Mesenchymal stem cell (in vitro differentiated cells and primary cell): ENCODE measurements at regions not wholly inside any gene's neighbourhood (a gene's known extent, or its start where the extent isn't known, plus 50 kb on each side); places are given as distances from the start of the nearest gene placed in this dataset.

Experiments
- DNase-seq: peaks from one replicate; pipeline ENCODE4 v3.0.0-alpha.2; 2013
- H2AFZ ChIP-seq: one replicate; pipeline ENCODE4 v1.6.1; 2013; ENCODE audit warnings: low read depth, mild to moderate bottlenecking, control low read depth, inconsistent platforms, low read length, moderate library complexity
- H2AK5ac ChIP-seq: 2 replicates; pipeline ENCODE4 v1.6.1; 2013; ENCODE audit warnings: low read length, moderate library complexity, mild to moderate bottlenecking, inconsistent platforms; ENCODE audit not compliant: severe bottlenecking
- H2BK120ac ChIP-seq: one replicate; pipeline ENCODE4 v1.6.1; 2013; ENCODE audit warnings: low read depth, mild to moderate bottlenecking, inconsistent platforms, low read length, moderate library complexity
- H2BK12ac ChIP-seq, 2 experiments: one replicate each; pipeline ENCODE4 v1.6.1; 2013; ENCODE audit warnings: inconsistent platforms in 2 of 2, low read length in 2 of 2, mild to moderate bottlenecking in 2 of 2, moderate library complexity in 2 of 2, control low read depth in 1 of 2
- H2BK15ac ChIP-seq: one replicate; pipeline ENCODE4 v1.6.1; 2013; ENCODE audit warnings: mild to moderate bottlenecking, low read depth, inconsistent platforms; ENCODE audit not compliant: poor library complexity, severe bottlenecking
- H2BK5ac ChIP-seq: 2 replicates; pipeline ENCODE4 v1.6.1; 2013; ENCODE audit warnings: low read depth, mild to moderate bottlenecking, low read length, control low read depth, inconsistent platforms; ENCODE audit not compliant: poor library complexity, severe bottlenecking
- H3K14ac ChIP-seq, 2 experiments: one replicate each; pipeline ENCODE4 v1.6.1; 2013; ENCODE audit warnings: inconsistent platforms in 2 of 2, low read length in 2 of 2, control low read depth in 1 of 2, mild to moderate bottlenecking in 1 of 2, moderate library complexity in 1 of 2
- H3K18ac ChIP-seq, 2 experiments: one replicate each; pipeline ENCODE4 v1.6.1; 2013; ENCODE audit warnings: inconsistent platforms in 2 of 2, low read length in 2 of 2, control low read depth in 1 of 2, low read depth in 1 of 2, mild to moderate bottlenecking in 1 of 2
- H3K23ac ChIP-seq, 2 experiments: one replicate each; pipeline ENCODE4 v1.6.1; 2013; ENCODE audit warnings: inconsistent platforms in 2 of 2, low read length in 2 of 2, mild to moderate bottlenecking in 2 of 2, moderate library complexity in 2 of 2, control low read depth in 1 of 2
- H3K27ac ChIP-seq: 2 replicates; pipeline ENCODE4 v1.5.1; 2013; ENCODE audit warnings: mild to moderate bottlenecking, moderate library complexity, low read length, control low read depth, inconsistent platforms; ENCODE audit not compliant: poor library complexity, severe bottlenecking
- H3K27me3 ChIP-seq, 2 experiments: 2 replicates each; pipeline versions ENCODE4 v1.6.1 to v1.7.0; 2013; ENCODE audit warnings: low read length in 2 of 2, mild to moderate bottlenecking in 2 of 2, moderate library complexity in 2 of 2, control low read depth in 1 of 2, inconsistent platforms in 1 of 2; ENCODE audit not compliant: control insufficient read depth in 1 of 2, insufficient read depth in 1 of 2
- H3K36me3 ChIP-seq, 2 experiments: 2 replicates each; pipeline versions ENCODE4 v1.6.1 to v1.7.0; 2013; ENCODE audit warnings: low read length in 2 of 2, control low read depth in 1 of 2, inconsistent platforms in 1 of 2, low read depth in 1 of 2, mild to moderate bottlenecking in 1 of 2; ENCODE audit not compliant: insufficient read depth in 2 of 2, control insufficient read depth in 1 of 2
- H3K4ac ChIP-seq, 2 experiments: one replicate each; pipeline ENCODE4 v1.6.1; 2013; ENCODE audit warnings: inconsistent platforms in 2 of 2, low read length in 2 of 2, mild to moderate bottlenecking in 2 of 2, moderate library complexity in 2 of 2, control low read depth in 1 of 2, low read depth in 1 of 2
- H3K4me1 ChIP-seq: 2 replicates; pipeline ENCODE4 v1.6.1; 2013; ENCODE audit warnings: low read depth, low read length, control low read depth; ENCODE audit not compliant: control insufficient read depth, insufficient read depth
- H3K4me2 ChIP-seq: 2 replicates; pipeline ENCODE4 v1.6.1; 2013; ENCODE audit warnings: low read length, mild to moderate bottlenecking, inconsistent platforms; ENCODE audit not compliant: poor library complexity, severe bottlenecking
- H3K4me3 ChIP-seq, 2 experiments: 2 replicates each; pipeline versions ENCODE4 v1.5.1 to v1.7.0; 2013; ENCODE audit warnings: low read length in 2 of 2, mild to moderate bottlenecking in 2 of 2, control low read depth in 1 of 2, low read depth in 1 of 2; ENCODE audit not compliant: insufficient read depth in 1 of 2
- H3K79me1 ChIP-seq: replicated peaks from 2 replicates; pipeline ENCODE4 v1.6.1; 2013; ENCODE audit warnings: mild to moderate bottlenecking, control low read depth, low read length, inconsistent platforms; ENCODE audit not compliant: poor library complexity, severe bottlenecking
- H3K9ac ChIP-seq: 2 replicates; pipeline ENCODE4 v1.7.0; 2013; ENCODE audit warnings: mild to moderate bottlenecking, low read length, moderate library complexity
- H3K9me3 ChIP-seq: 2 replicates; pipeline ENCODE4 v1.7.0; 2013; ENCODE audit warnings: mild to moderate bottlenecking, low read length; ENCODE audit not compliant: control insufficient read depth
- H4K8ac ChIP-seq: one replicate; pipeline ENCODE4 v1.6.1; 2013; ENCODE audit warnings: inconsistent platforms, mild to moderate bottlenecking, low read length, moderate library complexity
- H4K91ac ChIP-seq: one replicate; pipeline ENCODE4 v1.6.1; 2013; ENCODE audit warnings: mild to moderate bottlenecking, low read length, inconsistent platforms
- WGBS: methylation state at CpG from one replicate; pipeline ENCODE4 v1.1.7; 2013; ENCODE audit warnings: mixed read lengths; 5-methylcytosine and 5-hydroxymethylcytosine counted together

DNA sequence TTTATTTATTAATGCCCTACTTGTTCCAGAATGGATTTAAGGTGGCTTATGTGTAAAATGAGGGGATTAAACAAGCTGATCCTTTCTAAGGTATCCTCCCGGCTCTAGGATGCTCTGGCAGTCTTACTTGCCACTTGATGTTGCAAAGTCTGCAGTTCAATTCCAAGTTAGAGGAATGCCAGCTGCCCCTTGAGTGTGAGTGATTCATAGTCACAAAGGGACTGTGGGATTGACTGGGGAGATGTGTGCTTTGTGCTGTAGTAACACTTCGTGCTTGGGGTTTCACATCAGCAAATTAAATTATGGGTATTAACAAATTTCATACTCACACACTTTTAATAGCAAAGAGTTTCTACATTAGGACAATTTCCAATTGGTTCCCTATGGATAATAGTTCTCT is 550.8 kb upstream of the CADM1 start:
- Histone ChIP-seq H3K4me3 (no peak overlapping the region), H2BK120ac (no peak overlapping the region), H2AK5ac (no peak overlapping the region)

DNA sequence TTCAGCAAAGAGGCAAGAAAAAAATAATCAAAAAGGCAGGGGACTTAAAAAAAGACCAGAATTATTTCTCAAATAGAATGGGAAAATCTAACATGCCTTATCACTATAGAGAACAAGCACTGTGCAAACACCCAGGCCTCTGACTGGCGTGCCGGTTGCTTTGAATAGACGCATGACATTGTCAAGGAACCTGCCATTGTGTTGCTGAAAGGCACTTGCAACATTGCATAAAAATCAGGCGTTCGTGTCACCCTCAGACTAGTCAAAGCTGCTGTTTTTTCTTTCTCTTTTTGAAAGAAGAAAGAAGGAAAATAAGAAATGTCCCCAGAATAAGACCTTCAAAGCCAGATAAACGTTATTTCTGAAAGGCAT is 549.3 kb upstream of the CADM1 start:
- no peak overlapping the region for H3K27ac ChIP-seq
- no peak overlapping the region for H3K9ac ChIP-seq
- H2BK5ac ChIP-seq = no peak overlapping the region
- H2BK12ac ChIP-seq = no peak overlapping the region
- H2BK120ac ChIP-seq = no peak overlapping the region
- no peak overlapping the region for H3K14ac ChIP-seq
- H3K79me1 ChIP-seq = no peaks in the 10 kb centered on the region
- H2BK15ac ChIP-seq = no peak overlapping the region
- peaks cover 10 to 65% of the 10 kb centered on the region in 2 experiments for H3K27me3 ChIP-seq
- no peak overlapping the region for H4K91ac ChIP-seq
- 60% methylated on average over 6 of the region's 6 CpGs for WGBS
- H3K4ac ChIP-seq = no peak overlapping the region
- no peaks in the 10 kb centered on the region for H3K36me3 ChIP-seq
- no peak overlapping the region for H2AK5ac ChIP-seq
- H3K23ac ChIP-seq = no peak overlapping the region
- no peak overlapping the region for H3K18ac ChIP-seq
- no peak overlapping the region for H2AFZ ChIP-seq
- H3K4me3 ChIP-seq = no peak overlapping the region
- no peak overlapping the region for H4K8ac ChIP-seq
- no peak overlapping the region for H3K4me2 ChIP-seq
- peaks cover 3% of the 10 kb centered on the region for H3K9me3 ChIP-seq
- DNase-seq = no peak
- H3K4me1 ChIP-seq = no peaks in the 10 kb centered on the region

More for the DNA sequence above, 550.8 kb upstream of the CADM1 start:
- H3K9ac ChIP-seq = no peak overlapping the region
- no peak overlapping the region for H2BK12ac ChIP-seq
- no peak for DNase-seq
- H3K36me3 ChIP-seq = no peaks in the 10 kb centered on the region
- no peak overlapping the region for H3K4ac ChIP-seq
- no peak overlapping the region for H3K23ac ChIP-seq
- H3K27ac ChIP-seq = no peak overlapping the region
- H3K4me2 ChIP-seq = no peak overlapping the region
- H3K18ac ChIP-seq = no peak overlapping the region
- H2BK5ac ChIP-seq = no peak overlapping the region
- H4K91ac ChIP-seq = no peak overlapping the region
- no peak overlapping the region for H2BK15ac ChIP-seq
- no peak overlapping the region for H4K8ac ChIP-seq
- no peak overlapping the region for H3K14ac ChIP-seq
- 90% methylated on average over 1 of the region's 2 CpGs for WGBS
- peaks cover 3% of the 10 kb centered on the region for H3K9me3 ChIP-seq
- no peak overlapping the region for H2AFZ ChIP-seq
- no peaks in the 10 kb centered on the region for H3K4me1 ChIP-seq
- H3K27me3 ChIP-seq = peaks cover 14 to 72% of the 10 kb centered on the region in 2 experiments
- H3K79me1 ChIP-seq = no peaks in the 10 kb centered on the region

DNA sequence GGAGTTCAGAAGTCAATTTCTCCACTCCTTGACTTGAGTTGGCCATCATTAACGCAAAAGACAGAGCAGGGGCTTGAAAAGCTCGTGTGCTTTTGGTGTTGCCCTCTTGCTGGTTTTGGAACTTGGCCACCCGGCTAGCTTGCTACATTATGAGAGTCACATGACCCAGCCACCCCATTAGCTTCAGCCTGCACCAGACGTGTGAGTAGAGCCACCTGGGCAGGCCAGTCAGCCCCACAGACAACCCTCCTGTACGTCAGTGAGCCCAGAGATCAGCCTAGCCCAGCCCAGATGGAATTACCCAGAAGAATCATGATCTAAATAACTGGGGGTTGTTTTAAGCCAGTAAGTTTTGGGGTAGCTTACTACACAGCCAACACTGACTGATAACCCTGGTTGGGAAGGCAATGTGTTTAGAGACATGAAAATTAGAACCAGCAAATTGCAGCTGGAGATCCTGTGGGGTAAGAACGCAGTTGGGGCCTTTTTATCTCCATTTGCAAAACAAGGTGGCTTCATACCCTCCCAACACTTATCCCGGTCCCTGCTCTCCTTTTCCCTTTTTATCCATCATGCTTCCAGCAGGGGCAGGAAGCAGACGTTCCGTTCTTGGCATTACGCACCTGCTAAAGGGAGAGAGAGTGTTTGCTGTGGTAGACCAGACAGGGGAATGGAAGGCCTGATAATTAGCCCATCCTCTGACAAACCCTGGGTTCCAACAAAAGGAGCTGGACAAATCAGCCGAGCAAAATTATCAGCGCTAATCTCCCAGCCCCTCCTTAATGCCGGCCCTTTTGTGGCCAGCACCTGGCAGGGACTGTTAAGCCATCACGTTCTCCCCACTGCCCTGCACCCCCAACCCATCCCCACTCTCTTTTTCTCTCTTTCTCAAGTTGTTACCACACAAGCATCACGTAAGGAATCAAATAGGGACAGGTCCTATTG is 548.7 kb upstream of the CADM1 start:
- Histone ChIP-seq H2BK12ac (no peak overlapping the region), H2BK120ac (no peak overlapping the region), H3K18ac (no peak overlapping the region), H3K4ac (no peak overlapping the region), H3K4me1 (no peaks in the 10 kb centered on the region), H3K23ac (no peak overlapping the region), H2BK15ac (no peak overlapping the region), H2AK5ac (no peak overlapping the region), H4K91ac (no peak overlapping the region), H3K9ac (no peak overlapping the region), H3K4me2 (no peak overlapping the region), H3K14ac (no peak overlapping the region), H3K36me3 (no peaks in the 10 kb centered on the region), H2AFZ (no peak overlapping the region), H3K27me3 (peaks cover 10 to 68% of the 10 kb centered on the region in 2 experiments), H3K9me3 (peaks cover 3% of the 10 kb centered on the region), H2BK5ac (no peak overlapping the region), H3K4me3 (no peak overlapping the region), H3K27ac (no peak overlapping the region), H4K8ac (no peak overlapping the region), H3K79me1 (no peaks in the 10 kb centered on the region)
- 78% methylated on average over 12 of the region's 15 CpGs for WGBS
- no peak for DNase-seq

DNA sequence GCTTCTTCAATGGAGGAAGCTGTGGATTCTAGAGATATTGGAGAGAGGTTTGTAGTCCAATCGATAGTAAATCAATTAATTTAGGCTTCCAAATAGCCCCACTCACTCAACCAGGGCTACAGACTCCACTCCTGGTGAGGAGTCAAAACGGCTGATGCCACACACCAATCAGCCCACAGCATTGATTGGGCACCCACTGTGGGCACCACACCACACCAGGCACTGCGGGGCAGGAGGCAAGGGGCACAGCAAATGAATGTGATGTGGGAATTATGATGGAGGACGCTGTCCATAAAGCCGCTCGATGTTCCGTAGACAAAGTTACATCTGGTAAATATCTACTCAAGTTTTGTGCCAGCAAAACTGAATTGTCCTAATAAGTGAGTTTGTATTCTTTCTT is 547.3 kb upstream of the CADM1 start:
- no peak overlapping the region for H2BK15ac ChIP-seq

More for the DNA sequence above, 547.3 kb upstream of the CADM1 start:
- Histone ChIP-seq H3K9ac (no peak overlapping the region), H2BK5ac (no peak overlapping the region), H3K4me2 (no peak overlapping the region), H2AFZ (no peak overlapping the region), H3K36me3 (no peaks in the 10 kb centered on the region), H3K23ac (no peak overlapping the region), H3K9me3 (peaks cover 3% of the 10 kb centered on the region), H2BK120ac (no peak overlapping the region), H3K79me1 (no peaks in the 10 kb centered on the region), H3K18ac (no peak overlapping the region), H3K27ac (no peak overlapping the region), H4K8ac (no peak overlapping the region), H3K27me3 (peaks cover 10 to 63% of the 10 kb centered on the region in 2 experiments), H2BK12ac (no peak overlapping the region), H3K14ac (no peak overlapping the region), H3K4ac (no peak overlapping the region), H3K4me1 (no peaks in the 10 kb centered on the region), H3K4me3 (no peak overlapping the region), H2AK5ac (no peak overlapping the region), H4K91ac (no peak overlapping the region)
- DNase-seq = no peak
- WGBS = 69% methylated on average over 2 of the region's 7 CpGs
